CD4-positive, CD25-positive, alpha-beta regulatory T cell (primary cell): ENCODE measurements at regions not wholly inside any gene's neighbourhood (a gene's known extent, or its start where the extent isn't known, plus 50 kb on each side); places are given as distances from the start of the nearest gene placed in this dataset.

Experiments used
- ATAC-seq, 2 donors: fragments of 150-1000 bp; cut with Tn5 transposase; one replicate each; pipeline ENCODE4 v1.10.0; 2021; ENCODE audit warnings: low read depth in 2 of 2, moderate number of reproducible peaks in 2 of 2, moderate library complexity in 1 of 2
- DNase-seq, 3 donors: peaks; one replicate each; pipeline versions ENCODE4 v3.0.0 to v3.0.0-alpha.2; 2012 to 2022; ENCODE audit warnings: mixed read lengths in 1 of 3
- H3K27ac ChIP-seq: one replicate; pipeline ENCODE4 v1.7.0; 2013; ENCODE audit warnings: mild to moderate bottlenecking, low read length; ENCODE audit not compliant: insufficient read depth, poor library complexity, severe bottlenecking
- H3K27me3 ChIP-seq: one replicate; pipeline ENCODE4 v1.7.0; 2013; ENCODE audit warnings: low read length; ENCODE audit not compliant: control insufficient read depth, insufficient read depth
- H3K36me3 ChIP-seq: one replicate; pipeline ENCODE4 v1.7.0; 2013; ENCODE audit warnings: mild to moderate bottlenecking, low read length, moderate library complexity; ENCODE audit not compliant: control insufficient read depth, insufficient read depth
- H3K4me1 ChIP-seq: 2 replicates; pipeline ENCODE4 v1.7.0; 2013; ENCODE audit warnings: mild to moderate bottlenecking, low read length; ENCODE audit not compliant: insufficient read depth, control insufficient read depth, poor library complexity, severe bottlenecking
- H3K4me3 ChIP-seq: one replicate; pipeline ENCODE4 v1.7.0; 2013; ENCODE audit warnings: low read depth, mild to moderate bottlenecking, low read length, moderate library complexity
- H3K9me3 ChIP-seq, 2 experiments: 1 replicate in 1 of 2; 2 replicates in 1 of 2; pipeline ENCODE4 v1.7.0; 2013; ENCODE audit warnings: low read length in 2 of 2, mild to moderate bottlenecking in 1 of 2, moderate library complexity in 1 of 2; ENCODE audit not compliant: control insufficient read depth in 2 of 2
- H3K27ac Mint-ChIP-seq, 3 donors: one replicate each; pipeline ENCODE4 v1.8.0; 2020 to 2022; ENCODE audit warnings: mild to moderate bottlenecking in 3 of 3, mixed read lengths in 3 of 3, moderate library complexity in 2 of 3
- H3K27me3 Mint-ChIP-seq: one replicate; pipeline ENCODE4 v1.8.0; 2022; ENCODE audit warnings: mild to moderate bottlenecking, mixed read lengths
- H3K36me3 Mint-ChIP-seq: one replicate; pipeline ENCODE4 v1.8.0; 2020; ENCODE audit warnings: mixed read lengths
- H3K4me1 Mint-ChIP-seq, 4 donors: one replicate each; pipeline ENCODE4 v1.8.0; 2020 to 2022; ENCODE audit warnings: mixed read lengths in 4 of 4, mild to moderate bottlenecking in 1 of 4
- H3K4me3 Mint-ChIP-seq, 4 donors: one replicate each; pipeline ENCODE4 v1.8.0; 2020 to 2022; ENCODE audit warnings: mild to moderate bottlenecking in 4 of 4, mixed read lengths in 4 of 4, moderate library complexity in 3 of 4
- H3K9me3 Mint-ChIP-seq, 7 donors: one replicate each; pipeline ENCODE4 v1.8.0; 2020 to 2022; ENCODE audit warnings: mixed read lengths in 7 of 7, mild to moderate bottlenecking in 3 of 7, moderate library complexity in 2 of 7

DNA sequence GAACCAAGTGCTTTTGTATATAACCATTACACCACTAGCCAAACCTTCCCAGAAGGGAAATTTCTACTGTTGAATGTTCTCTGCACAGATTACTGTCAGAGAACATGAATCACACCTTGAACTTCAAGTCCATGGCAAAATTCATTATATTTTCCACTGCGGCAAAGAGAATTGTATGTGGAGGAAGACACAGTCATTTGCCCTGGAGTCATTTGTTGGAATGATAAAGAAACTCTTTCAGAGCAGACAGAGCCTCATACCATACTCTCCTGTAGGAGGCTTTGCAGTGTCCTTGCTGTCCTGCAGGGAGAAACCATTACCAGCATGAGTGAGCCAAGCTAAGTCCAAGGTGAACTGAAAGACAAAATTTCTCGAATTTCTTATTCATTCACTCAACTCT, 369.0 kb downstream of the ARHGEF28 start:
- DNase-seq (no peak), ATAC-seq (no peak)
- Histone ChIP-seq H3K9me3 (no peaks in the 10 kb centered on the region), H3K4me3 (no peak overlapping the region), H3K27ac (no peak overlapping the region), H3K27me3 (no peaks in the 10 kb centered on the region), H3K4me1 (no peaks in the 10 kb centered on the region), H3K36me3 (no peaks in the 10 kb centered on the region)
- Mint-ChIP-seq H3K36me3 (no peaks in the 10 kb centered on the region), H3K4me1 (no peaks in the 10 kb centered on the region), H3K27me3 (peaks cover 9% of the 10 kb centered on the region), H3K4me3 (no peak overlapping the region), H3K9me3 (peaks cover 0 to 12% (median 2%) of the 10 kb centered on the region in 7 donors), H3K27ac (no peak overlapping the region)
